ENCODE measurements at regions not wholly inside any gene's neighbourhood (a gene's known extent, or its start where the extent isn't known, plus 50 kb on each side); places are given as distances from the start of the nearest gene placed in this dataset.
"Not testable (repeated sequence)": the region's sequence is repeated elsewhere in the genome, so short reads cannot be mapped to it uniquely, and the experiment has no call there.

GRCh38 chr9:81083854-81084512 lies 605.4 kb downstream of the TLE1 start:
- in situ Hi-C loops (cut with MboI; ENCODE audit: low sequenced_read_pairs), result no loop called here

GRCh38 chr9:81083067-81083466 lies 606.3 kb downstream of the TLE1 start:
- in situ Hi-C loops (cut with MboI; ENCODE audit: low sequenced_read_pairs), result no loop called here

GRCh38 chr9:81082221-81082620 lies 607.1 kb downstream of the TLE1 start:
- in situ Hi-C loops (cut with MboI; ENCODE audit: low sequenced_read_pairs), result no loop called here

- in situ Hi-C loops (cut with MboI; ENCODE audit: low sequenced_read_pairs), result no loop called here
Observed at GRCh38 chr9:81080900-81081299, 608.4 kb downstream of the TLE1 start.

GRCh38 chr9:81080185-81080584 lies 609.2 kb downstream of the TLE1 start:
- in situ Hi-C loops (cut with MboI; ENCODE audit: low sequenced_read_pairs), result no loop called here

GRCh38 chr9:81079055-81079454 lies 610.3 kb downstream of the TLE1 start:
- in situ Hi-C loops (cut with MboI; ENCODE audit: low sequenced_read_pairs), result no loop called here

- in situ Hi-C loops (cut with MboI; ENCODE audit: low sequenced_read_pairs), result no loop called here
Observed at GRCh38 chr9:81078555-81078954, 610.8 kb downstream of the TLE1 start.

GRCh38 chr9:81077572-81077971 lies 611.8 kb downstream of the TLE1 start:
- in situ Hi-C loops (cut with MboI; ENCODE audit: low sequenced_read_pairs), result no loop called here

- in situ Hi-C loops (cut with MboI; ENCODE audit: low sequenced_read_pairs), result no loop called here
Observed at GRCh38 chr9:81076131-81076530, 613.2 kb downstream of the TLE1 start.

GRCh38 chr9:81074221-81074620 lies 615.1 kb downstream of the TLE1 start:
- in situ Hi-C loops (cut with MboI; ENCODE audit: low sequenced_read_pairs), result no loop called here

GRCh38 chr9:81073821-81074220 lies 615.5 kb downstream of the TLE1 start:
- in situ Hi-C loops (cut with MboI; ENCODE audit: low sequenced_read_pairs), result no loop called here

GRCh38 chr9:81072758-81073157 lies 616.6 kb downstream of the TLE1 start:
- in situ Hi-C loops (cut with MboI; ENCODE audit: low sequenced_read_pairs), result no loop called here

- in situ Hi-C loops (cut with MboI; ENCODE audit: low sequenced_read_pairs), result no loop called here
Observed at GRCh38 chr9:81071108-81071507, 618.2 kb downstream of the TLE1 start.

GRCh38 chr9:81070689-81071088 lies 618.7 kb downstream of the TLE1 start:
- in situ Hi-C loops (cut with MboI; ENCODE audit: low sequenced_read_pairs), result no loop called here

- in situ Hi-C loops (cut with MboI; ENCODE audit: low sequenced_read_pairs), result no loop called here
Observed at GRCh38 chr9:81069923-81070322, 619.4 kb downstream of the TLE1 start.

- in situ Hi-C loops (cut with MboI; ENCODE audit: low sequenced_read_pairs), result no loop called here
Observed at GRCh38 chr9:81069038-81069795, 620.1 kb downstream of the TLE1 start.

- in situ Hi-C loops (cut with MboI; ENCODE audit: low sequenced_read_pairs), result not testable (repeated sequence)
Observed at GRCh38 chr9:81062995-81063394, 626.4 kb downstream of the TLE1 start.

- in situ Hi-C loops (cut with MboI; ENCODE audit: low sequenced_read_pairs), result no loop called here
Observed at GRCh38 chr9:81058782-81059181, 630.6 kb downstream of the TLE1 start.

GRCh38 chr9:81053298-81054025 lies 635.9 kb downstream of the TLE1 start:
- in situ Hi-C loops (cut with MboI; ENCODE audit: low sequenced_read_pairs), result no loop called here

GRCh38 chr9:81052846-81053245 lies 636.5 kb downstream of the TLE1 start:
- in situ Hi-C loops (cut with MboI; ENCODE audit: low sequenced_read_pairs), result no loop called here

- in situ Hi-C loops (cut with MboI; ENCODE audit: low sequenced_read_pairs), result no loop called here
Observed at GRCh38 chr9:81047280-81047679, 642.1 kb downstream of the TLE1 start.

GRCh38 chr9:81045658-81046057 lies 643.7 kb downstream of the TLE1 start:
- in situ Hi-C loops (cut with MboI; ENCODE audit: low sequenced_read_pairs), result no loop called here

Data from HL-60/S4 treated with phorbol 12-myristate 13-acetate at 8.2 ng/mL for 4 days and 3 days (cell line).